Peyer's patch (tissue), 4 donors: ENCODE measurements at regions not wholly inside any gene's neighbourhood (a gene's known extent, or its start where the extent isn't known, plus 50 kb on each side); places are given as distances from the start of the nearest gene placed in this dataset.

Experiments
- CTCF ChIP-seq, 6 experiments: fragments of 450-650 bp in 4 of 6; fragments of 200-600 bp in 2 of 6; sonication (generic) in 1 of 6; IDR thresholded peaks; one replicate each; pipeline ENCODE4 v1.5.1; 2017 to 2019; ENCODE audit warnings: antibody characterized with exemption in 6 of 6, mild to moderate bottlenecking in 3 of 6, moderate library complexity in 1 of 6
- POLR2A ChIP-seq, 2 donors: fragments of 450-650 bp; IDR thresholded peaks; one replicate each; pipeline ENCODE4 v1.5.1; 2017; ENCODE audit warnings: antibody characterized with exemption in 2 of 2, mild to moderate bottlenecking in 2 of 2, moderate library complexity in 2 of 2

GRCh38 chr4:156521631-156522030 lies 450.0 kb downstream of the PDGFC start:
- no peak for TF ChIP-seq CTCF (IDR thresholded peaks at IDR 0.05)
- TF ChIP-seq POLR2A (IDR thresholded peaks at IDR 0.05), result no peak
